ENCODE measurements at regions not wholly inside any gene's neighbourhood (a gene's known extent, or its start where the extent isn't known, plus 50 kb on each side); places are given as distances from the start of the nearest gene placed in this dataset.

DNA sequence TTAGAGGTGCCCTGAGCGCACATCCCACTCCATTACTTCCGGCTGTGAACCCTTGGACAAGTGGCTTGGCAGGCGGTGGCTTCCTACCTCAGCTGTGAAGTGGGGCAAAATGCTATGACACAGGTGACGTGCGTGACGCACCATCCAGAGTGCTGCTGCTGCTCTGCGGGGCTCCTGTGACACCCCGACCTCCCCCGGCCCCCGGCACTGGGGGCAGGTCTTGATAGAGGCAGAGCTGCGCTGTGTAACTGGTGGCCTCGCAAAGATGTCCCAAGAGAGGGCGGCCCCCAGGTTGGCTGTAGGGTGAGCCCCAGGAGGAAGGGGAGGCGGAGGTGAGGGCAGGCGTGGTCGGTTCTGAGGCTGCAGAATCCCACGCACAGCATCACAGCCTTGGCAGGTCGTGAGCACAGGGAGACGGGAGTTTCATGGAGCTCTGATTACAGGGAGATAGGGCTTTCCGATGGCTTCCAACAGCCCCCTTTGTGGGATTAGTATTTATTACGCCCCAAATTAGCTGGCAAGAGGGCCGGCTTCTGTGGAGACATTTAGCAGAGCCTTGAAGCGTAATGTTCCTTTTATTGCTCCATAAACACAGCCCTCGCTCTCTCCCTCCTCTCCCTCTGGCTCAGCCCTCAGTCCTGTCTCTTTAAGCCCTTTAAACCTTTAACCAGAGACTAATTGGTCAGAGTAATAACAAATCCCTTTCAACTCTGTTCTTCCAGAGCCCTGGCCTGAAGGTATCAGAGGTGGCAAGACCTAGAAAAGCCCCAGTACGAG lies 328.1 kb downstream of the C16orf95 start:
- H3K4me3 Mint-ChIP-seq = no peak overlapping the region
- no peaks in the 10 kb centered on the region for H3K36me3 Mint-ChIP-seq
- no peak for DNase-seq (ENCODE audit: low spot score in 2 of 2)
- no peak for ATAC-seq
- no peak overlapping the region for H3K27ac Mint-ChIP-seq
- H3K4me1 Mint-ChIP-seq = peaks cover 7% of the 10 kb centered on the region
- peaks cover 2% of the 10 kb centered on the region for H3K9me3 Mint-ChIP-seq

DNA sequence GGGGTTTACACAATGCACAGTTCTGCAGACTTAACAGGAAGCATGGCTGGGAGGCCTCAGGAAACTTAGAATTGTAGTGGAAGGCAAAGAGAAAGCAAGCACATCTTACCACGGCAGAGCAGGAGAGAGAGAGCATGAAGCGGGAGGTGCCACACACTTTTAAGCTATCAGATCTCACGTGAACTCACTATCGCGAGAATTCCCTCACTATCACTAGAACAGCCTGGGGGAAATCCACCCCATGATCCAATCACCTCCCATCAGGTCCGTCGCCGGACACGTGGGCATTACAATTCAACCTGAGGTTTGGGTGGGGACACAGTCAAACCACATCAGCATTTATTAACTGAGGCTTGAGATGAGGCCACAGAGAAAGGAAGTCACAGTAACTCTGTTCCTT lies 326.7 kb downstream of the C16orf95 start:
- Mint-ChIP-seq H3K4me1 (peaks cover 7% of the 10 kb centered on the region), H3K9me3 (peaks cover 2% of the 10 kb centered on the region), H3K36me3 (no peaks in the 10 kb centered on the region), H3K4me3 (no peak overlapping the region), H3K27ac (no peak overlapping the region)
- DNase-seq (ENCODE audit: low spot score in 2 of 2) (no peak), ATAC-seq (no peak)

- no peak for DNase-seq (ENCODE audit: low spot score in 2 of 2)
- Mint-ChIP-seq H3K27ac (no peak overlapping the region), H3K9me3 (peaks cover 2% of the 10 kb centered on the region), H3K4me3 (no peak overlapping the region), H3K4me1 (peaks cover 7% of the 10 kb centered on the region), H3K36me3 (no peaks in the 10 kb centered on the region)
- no peak for ATAC-seq
These were observed 325.5 kb downstream of the C16orf95 start for GRCh38 chr16:86991679-86992078.

DNA sequence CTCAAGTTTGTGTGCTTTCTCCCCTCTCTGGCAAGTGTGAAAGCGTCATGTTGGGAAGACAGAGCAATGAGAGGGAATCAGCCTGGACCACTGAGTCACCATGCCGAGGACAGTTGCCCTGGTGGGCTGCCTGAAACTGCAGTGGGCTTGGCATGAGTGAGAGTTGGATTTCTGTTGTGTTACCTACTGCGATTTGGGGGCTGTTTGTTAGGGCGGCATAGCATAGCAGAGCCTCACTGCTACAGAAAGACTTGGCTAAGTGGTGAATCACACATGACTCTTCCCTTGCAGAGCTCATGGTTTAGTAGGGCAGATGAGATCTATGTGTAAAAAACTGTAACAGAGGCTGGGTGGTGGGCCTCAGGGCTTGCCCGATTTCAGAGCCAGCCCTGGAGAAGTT lies 324.6 kb downstream of the C16orf95 start:
- H3K27ac Mint-ChIP-seq = no peak overlapping the region

GRCh38 chr16:86993426-86994110 lies 323.6 kb downstream of the C16orf95 start:
- Mint-ChIP-seq H3K36me3 (no peaks in the 10 kb centered on the region), H3K4me1 (peaks cover 7% of the 10 kb centered on the region)
- DNase-seq (ENCODE audit: low spot score in 2 of 2) = no peak

More for the DNA sequence above, 324.6 kb downstream of the C16orf95 start:
- Mint-ChIP-seq H3K9me3 (peaks cover 2% of the 10 kb centered on the region), H3K36me3 (no peaks in the 10 kb centered on the region), H3K4me1 (peaks cover 7% of the 10 kb centered on the region), H3K4me3 (no peak overlapping the region)
- ATAC-seq (no peak), DNase-seq (ENCODE audit: low spot score in 2 of 2) (no peak)

GRCh38 chr16:86994215-86994614 lies 323.0 kb downstream of the C16orf95 start:
- no peak for DNase-seq (ENCODE audit: low spot score in 2 of 2)
- no peaks in the 10 kb centered on the region for H3K36me3 Mint-ChIP-seq
- no peak overlapping the region for H3K4me3 Mint-ChIP-seq
- ATAC-seq = no peak
- no peak overlapping the region for H3K27ac Mint-ChIP-seq
- peaks cover 2% of the 10 kb centered on the region for H3K9me3 Mint-ChIP-seq
- peaks cover 7% of the 10 kb centered on the region for H3K4me1 Mint-ChIP-seq

More at GRCh38 chr16:86993426-86994110, 323.6 kb downstream of the C16orf95 start:
- no peak overlapping the region for H3K27ac Mint-ChIP-seq
- ATAC-seq = no peak
- no peak overlapping the region for H3K4me3 Mint-ChIP-seq
- peaks cover 2% of the 10 kb centered on the region for H3K9me3 Mint-ChIP-seq

DNA sequence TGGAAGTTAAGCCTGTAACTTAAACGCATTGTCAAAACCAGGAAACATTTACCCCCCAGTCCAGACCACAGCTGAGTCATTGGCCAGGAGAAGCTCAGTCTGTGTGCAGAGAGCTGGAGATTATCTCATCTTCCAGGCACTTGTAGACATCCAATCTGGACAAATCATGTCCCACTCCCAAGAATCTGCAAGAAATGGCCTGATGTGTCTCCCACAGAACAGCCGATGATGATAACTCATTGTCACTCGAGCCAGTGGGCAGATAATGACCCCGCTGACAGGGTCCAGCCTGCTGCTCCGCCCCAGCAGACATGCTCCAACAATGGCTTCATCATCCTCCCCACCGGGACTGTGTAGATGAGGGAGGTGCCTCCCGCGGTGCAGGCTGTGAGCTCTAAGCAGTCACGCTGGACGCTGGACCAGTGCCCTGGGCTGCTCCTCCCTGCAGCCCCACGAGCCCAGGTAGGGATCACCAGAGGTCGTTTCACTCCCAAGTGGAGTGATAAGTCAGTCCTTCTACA lies 322.5 kb downstream of the C16orf95 start:
- H3K4me1 Mint-ChIP-seq = peaks cover 7% of the 10 kb centered on the region
- no peak for DNase-seq (ENCODE audit: low spot score in 2 of 2)
- H3K27ac Mint-ChIP-seq = no peak overlapping the region
- no peak for ATAC-seq
- no peaks in the 10 kb centered on the region for H3K36me3 Mint-ChIP-seq
- no peak overlapping the region for H3K4me3 Mint-ChIP-seq
- H3K9me3 Mint-ChIP-seq = peaks cover 2% of the 10 kb centered on the region

DNA sequence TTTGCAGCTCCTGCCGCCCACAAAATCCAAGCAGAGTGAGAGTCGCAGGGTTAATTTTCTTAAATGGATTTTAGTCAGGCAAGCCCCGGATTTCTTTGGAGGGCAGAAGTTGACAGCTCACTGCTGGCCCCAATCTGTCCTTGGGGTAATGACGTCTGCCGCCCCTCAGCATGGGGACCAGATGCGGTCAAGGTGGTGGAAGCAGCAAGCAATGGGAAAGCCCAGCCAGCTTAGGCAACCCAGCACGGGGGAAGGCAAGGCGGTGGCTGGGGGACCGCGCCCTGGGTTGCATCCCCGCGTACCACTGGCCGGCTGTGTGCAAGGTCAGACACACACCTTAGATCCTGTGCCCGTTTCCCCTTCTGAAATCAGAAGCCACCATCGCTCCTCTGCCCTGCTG lies 321.7 kb downstream of the C16orf95 start:
- Mint-ChIP-seq H3K9me3 (peaks cover 2% of the 10 kb centered on the region), H3K27ac (no peak overlapping the region), H3K4me3 (no peak overlapping the region), H3K4me1 (peaks cover under 1% of the 10 kb centered on the region), H3K36me3 (no peaks in the 10 kb centered on the region)
- ATAC-seq = no peak
- DNase-seq (ENCODE audit: low spot score in 2 of 2) = no peak

GRCh38 chr16:86996081-86996480 lies 321.1 kb downstream of the C16orf95 start:
- no peak overlapping the region for H3K4me3 Mint-ChIP-seq
- no peak for ATAC-seq
- peaks cover 2% of the 10 kb centered on the region for H3K9me3 Mint-ChIP-seq
- no peak for DNase-seq (ENCODE audit: low spot score in 2 of 2)
- H3K36me3 Mint-ChIP-seq = no peaks in the 10 kb centered on the region
- no peaks in the 10 kb centered on the region for H3K4me1 Mint-ChIP-seq
- no peak overlapping the region for H3K27ac Mint-ChIP-seq

DNA sequence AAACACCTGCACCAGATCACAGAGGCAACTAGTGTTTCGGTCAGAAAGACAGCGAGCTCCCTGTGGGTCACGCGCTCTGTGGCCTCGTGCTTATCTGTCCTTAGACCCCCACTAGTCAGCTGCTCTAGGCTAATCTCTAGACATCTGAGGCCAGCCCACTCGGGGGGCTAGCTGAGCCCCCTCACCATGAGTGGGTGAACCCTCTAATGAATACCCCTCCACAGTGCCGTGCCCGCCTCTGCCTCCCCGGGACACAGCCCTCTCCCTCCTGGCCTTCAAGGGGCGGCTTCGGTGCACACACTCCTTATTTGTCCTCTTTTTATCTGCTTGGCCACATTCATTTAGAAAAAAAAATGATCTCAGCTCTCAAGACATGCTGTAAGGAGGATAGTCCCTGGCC lies 320.1 kb downstream of the C16orf95 start:
- H3K36me3 Mint-ChIP-seq = no peaks in the 10 kb centered on the region
- no peak overlapping the region for H3K27ac Mint-ChIP-seq
- no peak for ATAC-seq
- DNase-seq (ENCODE audit: low spot score in 2 of 2) = no peak
- H3K9me3 Mint-ChIP-seq = peaks cover 2% of the 10 kb centered on the region
- no peak overlapping the region for H3K4me3 Mint-ChIP-seq
- H3K4me1 Mint-ChIP-seq = no peaks in the 10 kb centered on the region

GRCh38 chr16:86998196-86999001 lies 318.8 kb downstream of the C16orf95 start:
- ATAC-seq (no peak), DNase-seq (ENCODE audit: low spot score in 2 of 2) (no peak)

DNA sequence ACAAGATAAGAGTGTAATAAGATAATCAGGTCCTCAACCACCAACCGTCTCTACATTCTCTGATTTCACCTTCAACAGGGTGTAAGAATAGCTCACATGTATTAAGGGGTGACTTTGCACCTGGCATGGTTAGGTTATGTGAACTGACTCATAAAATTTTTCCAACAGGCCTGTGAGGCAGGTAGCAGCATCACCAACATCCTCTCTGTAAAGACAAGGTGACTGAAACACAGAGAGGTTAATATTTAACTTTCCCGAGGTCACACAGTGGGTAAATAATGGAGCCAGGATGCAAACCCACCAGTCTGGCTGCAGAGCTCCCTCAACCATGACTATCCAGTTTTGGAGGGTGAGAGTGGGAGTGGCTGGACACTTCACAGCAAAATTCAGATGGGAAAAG lies 317.2 kb downstream of the C16orf95 start:
- Mint-ChIP-seq H3K27ac (no peak overlapping the region), H3K9me3 (no peaks in the 10 kb centered on the region), H3K4me1 (no peaks in the 10 kb centered on the region), H3K36me3 (no peaks in the 10 kb centered on the region), H3K4me3 (no peak overlapping the region)
- no peak for DNase-seq (ENCODE audit: low spot score in 2 of 2)
- no peak for ATAC-seq

More at GRCh38 chr16:86998196-86999001, 318.8 kb downstream of the C16orf95 start:
- Mint-ChIP-seq H3K27ac (no peak overlapping the region), H3K36me3 (no peaks in the 10 kb centered on the region), H3K4me3 (no peak overlapping the region), H3K9me3 (no peaks in the 10 kb centered on the region), H3K4me1 (no peaks in the 10 kb centered on the region)

GRCh38 chr16:87002717-87003413 lies 314.3 kb downstream of the C16orf95 start:
- DNase-seq (ENCODE audit: low spot score in 2 of 2) (no peak), ATAC-seq (no peak)
- H3K36me3 Mint-ChIP-seq = no peaks in the 10 kb centered on the region

DNA sequence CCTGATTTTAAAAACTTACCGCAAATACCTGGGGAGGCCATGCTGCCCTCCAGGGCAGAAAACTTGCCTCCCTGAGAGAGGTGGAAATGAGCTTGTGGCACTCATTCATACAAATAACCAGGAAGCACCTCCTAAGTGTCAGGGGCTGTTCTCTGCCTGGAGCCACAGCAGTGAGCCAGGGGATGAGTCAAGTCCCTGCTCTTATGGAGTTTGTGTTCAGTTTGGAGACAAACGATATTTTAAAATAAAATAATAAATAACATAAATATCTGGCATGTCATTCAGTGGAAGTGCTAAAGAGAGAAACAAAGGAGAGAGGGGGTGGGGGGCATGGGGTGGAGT lies 313.8 kb downstream of the C16orf95 start:
- no peak overlapping the region for H3K4me3 Mint-ChIP-seq
- no peak for ATAC-seq

More at GRCh38 chr16:87002717-87003413, 314.3 kb downstream of the C16orf95 start:
- Mint-ChIP-seq H3K9me3 (no peaks in the 10 kb centered on the region), H3K4me3 (no peak overlapping the region), H3K27ac (no peak overlapping the region), H3K4me1 (no peaks in the 10 kb centered on the region)

DNA sequence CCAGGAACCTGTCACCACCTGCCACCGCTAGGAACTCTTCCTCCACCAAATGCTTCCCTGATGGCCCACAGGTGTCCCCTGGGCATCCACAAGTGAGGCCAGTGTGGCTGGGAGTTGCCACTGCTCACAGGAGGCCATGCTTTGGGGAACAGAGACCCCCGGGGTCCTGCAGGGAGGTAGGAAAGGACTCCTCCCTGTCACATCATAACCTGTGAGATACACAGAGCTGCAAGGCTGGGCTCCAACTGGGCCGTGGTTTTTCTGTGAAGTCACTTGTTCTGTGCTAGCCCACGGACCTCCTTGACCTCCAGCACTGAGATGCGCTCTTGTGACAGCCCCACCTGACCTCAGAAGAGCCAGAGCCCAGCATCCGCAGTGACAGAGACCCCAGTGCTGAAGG lies 311.2 kb downstream of the C16orf95 start:
- no peak overlapping the region for H3K4me3 Mint-ChIP-seq
- no peaks in the 10 kb centered on the region for H3K4me1 Mint-ChIP-seq
- no peak overlapping the region for H3K27ac Mint-ChIP-seq
- ATAC-seq (no peak), DNase-seq (ENCODE audit: low spot score in 2 of 2) (no peak)
- no peaks in the 10 kb centered on the region for H3K9me3 Mint-ChIP-seq
- no peaks in the 10 kb centered on the region for H3K36me3 Mint-ChIP-seq

More for the DNA sequence above, 313.8 kb downstream of the C16orf95 start:
- H3K36me3 Mint-ChIP-seq = no peaks in the 10 kb centered on the region
- no peaks in the 10 kb centered on the region for H3K9me3 Mint-ChIP-seq
- no peaks in the 10 kb centered on the region for H3K4me1 Mint-ChIP-seq
- DNase-seq (ENCODE audit: low spot score in 2 of 2) = no peak
- no peak overlapping the region for H3K27ac Mint-ChIP-seq

All from stimulated activated effector memory CD8-positive, alpha-beta T cell treated with anti-CD3 and anti-CD28 coated beads, Interleukin-12 subunit alpha, Interleukin-12 subunit beta, amount 100 ng/mL, for 72 hours (primary cell).